ENCODE measurements at regions not wholly inside any gene's neighbourhood (a gene's known extent, or its start where the extent isn't known, plus 50 kb on each side); places are given as distances from the start of the nearest gene placed in this dataset.
"Not testable (repeated sequence)": the region's sequence is repeated elsewhere in the genome, so short reads cannot be mapped to it uniquely, and the experiment has no call there.

GRCh38 chr19:31831421-31832175 lies 482.4 kb upstream of the TSHZ3 start:
- ChIA-PET CTCF (no interaction called here), POLR2A (interaction anchor here (0.6 kb wide), 1 partner anchor 11 kb away, joined by 3 read pairs; no protein-coding TSS in a partner anchor)

GRCh38 chr19:31832176-31832548 lies 482.9 kb upstream of the TSHZ3 start:
- CTCF ChIA-PET: no interaction called here
- POLR2A ChIA-PET: no interaction called here

GRCh38 chr19:31834070-31834469 lies 484.8 kb upstream of the TSHZ3 start:
- CTCF ChIA-PET: no interaction called here

GRCh38 chr19:31838163-31838815 lies 489.1 kb upstream of the TSHZ3 start:
- ChIA-PET CTCF (no interaction called here), POLR2A (no interaction called here)

More at GRCh38 chr19:31834070-31834469, 484.8 kb upstream of the TSHZ3 start:
- POLR2A ChIA-PET: no interaction called here

GRCh38 chr19:31840371-31840770 lies 491.1 kb upstream of the TSHZ3 start:
- CTCF ChIA-PET: no interaction called here
- POLR2A ChIA-PET: no interaction called here

- CTCF ChIA-PET: no interaction called here
- POLR2A ChIA-PET: no interaction called here
Measured at GRCh38 chr19:31841755-31842154, 492.5 kb upstream of the TSHZ3 start.

- CTCF ChIA-PET: no interaction called here
Measured at GRCh38 chr19:31863122-31863521, 482.3 kb upstream of the ZNF507 start.

GRCh38 chr19:31874313-31874712 lies 471.1 kb upstream of the ZNF507 start:
- CTCF ChIA-PET: no interaction called here
- POLR2A ChIA-PET: no interaction called here

More at GRCh38 chr19:31863122-31863521, 482.3 kb upstream of the ZNF507 start:
- POLR2A ChIA-PET: no interaction called here

GRCh38 chr19:31875591-31875990 lies 469.8 kb upstream of the ZNF507 start:
- CTCF ChIA-PET: no interaction called here
- POLR2A ChIA-PET: no interaction called here

GRCh38 chr19:31880283-31880682 lies 465.1 kb upstream of the ZNF507 start:
- CTCF ChIA-PET: no interaction called here

GRCh38 chr19:31881988-31882387 lies 463.4 kb upstream of the ZNF507 start:
- ChIA-PET CTCF (no interaction called here), POLR2A (no interaction called here)

More at GRCh38 chr19:31880283-31880682, 465.1 kb upstream of the ZNF507 start:
- POLR2A ChIA-PET: no interaction called here

GRCh38 chr19:31882709-31883108 lies 462.7 kb upstream of the ZNF507 start:
- POLR2A ChIA-PET: no interaction called here
- CTCF ChIA-PET: no interaction called here

GRCh38 chr19:31883296-31883990 lies 462.0 kb upstream of the ZNF507 start:
- ChIA-PET POLR2A (no interaction called here), CTCF (no interaction called here)

- POLR2A ChIA-PET: no interaction called here
Measured at GRCh38 chr19:31885280-31885853, 460.0 kb upstream of the ZNF507 start.

GRCh38 chr19:31890230-31890629 lies 455.2 kb upstream of the ZNF507 start:
- POLR2A ChIA-PET: no interaction called here
- CTCF ChIA-PET: no interaction called here

More at GRCh38 chr19:31885280-31885853, 460.0 kb upstream of the ZNF507 start:
- CTCF ChIA-PET: no interaction called here

GRCh38 chr19:31892060-31892459 lies 453.4 kb upstream of the ZNF507 start:
- CTCF ChIA-PET: no interaction called here
- POLR2A ChIA-PET: no interaction called here

- CTCF ChIA-PET: interaction anchor here (0.7 kb wide), 1 partner anchor 44 kb away, joined by 4 read pairs; no protein-coding TSS in a partner anchor
- POLR2A ChIA-PET: not testable (repeated sequence)
Measured at GRCh38 chr19:31893491-31893890, 451.9 kb upstream of the ZNF507 start.

- CTCF ChIA-PET: no interaction called here
Measured at GRCh38 chr19:31894451-31894850, 451.0 kb upstream of the ZNF507 start.

GRCh38 chr19:31897292-31897691 lies 448.1 kb upstream of the ZNF507 start:
- POLR2A ChIA-PET: no interaction called here
- CTCF ChIA-PET: no interaction called here

More at GRCh38 chr19:31894451-31894850, 451.0 kb upstream of the ZNF507 start:
- POLR2A ChIA-PET: no interaction called here

GRCh38 chr19:31900991-31901390 lies 444.4 kb upstream of the ZNF507 start:
- CTCF ChIA-PET: no interaction called here
- POLR2A ChIA-PET: no interaction called here

- POLR2A ChIA-PET: no interaction called here
Measured at GRCh38 chr19:31902821-31903220, 442.6 kb upstream of the ZNF507 start.

More at GRCh38 chr19:31902821-31903220, 442.6 kb upstream of the ZNF507 start:
- CTCF ChIA-PET: no interaction called here
